HCT116 (cell line): ENCODE measurements at regions not wholly inside any gene's neighbourhood (a gene's known extent, or its start where the extent isn't known, plus 50 kb on each side); places are given as distances from the start of the nearest gene placed in this dataset.

Experiments
- ATAC-seq: fragments of 200-7000 bp; cut with Tn5 transposase; 2 replicates; pipeline ENCODE4 v1.9.1; 2020; ENCODE audit warnings: mild to moderate bottlenecking, moderate library complexity
- BruUV-seq: library from RNA; stranded (reverse); fragments of 400-500 nt; replicated peaks from 2 replicates; lab custom pipeline; 2021; lab: Mats Ljungman, UMichigan
- CTCF ChIA-PET: fragments of 300-600 bp; sonication (Branson Sonifier 250); formaldehyde crosslinking; loops from one replicate; lab custom pipeline; 2021; ENCODE audit warnings: antibody characterized with exemption; lab: Charles Lee
- POLR2A ChIA-PET: fragments of 300-600, 350-600 bp; sonication (Branson Sonifier 250); formaldehyde crosslinking; loops from one replicate; lab custom pipeline; 2021; ENCODE audit warnings: antibody characterized with exemption; lab: Charles Lee
- RAD21 ChIA-PET, 2 experiments: fragments of 300-600 bp; sonication (Branson Sonifier 250); formaldehyde crosslinking; loops; one replicate each; lab custom pipeline; 2023; ENCODE audit warnings: low total read pairs in 2 of 2; ENCODE audit not compliant: uncharacterized antibody in 2 of 2, unreplicated experiment in 2 of 2, low non-redundant PET in 1 of 2; lab: Charles Lee
- DNase-seq: peaks from one replicate; pipeline ENCODE4 v3.0.0-alpha.2; 2010; ENCODE audit warnings: low read depth, low spot score
- H2AFZ ChIP-seq: fragments of 200-600 bp; shearing (Covaris generic), sonication (generic); 2 replicates; pipeline ENCODE4 v1.6.1; 2017; ENCODE audit warnings: low read depth, mixed run types, mixed read lengths, antibody characterized with exemption, low read length; ENCODE audit not compliant: poor library complexity, severe bottlenecking
- H3K27ac ChIP-seq: 2 replicates; pipeline ENCODE4 v1.5.1; 2012; ENCODE audit warnings: low read depth, low read length
- H3K27me3 ChIP-seq: fragments of 200-600 bp; sonication (generic); 2 replicates; pipeline ENCODE4 v1.6.1; 2016; ENCODE audit warnings: mixed run types, low read length, mixed read lengths; ENCODE audit not compliant: insufficient read depth
- H3K36me3 ChIP-seq, 2 experiments: fragments of 200-500 bp in 1 of 2; fragments of 200-600 bp in 1 of 2; sonication (Bioruptor generic) in 1 of 2; sonication (generic) in 1 of 2; 2 replicates each; pipeline versions ENCODE4 v1.5.1 to v1.6.1; 2014 to 2016; ENCODE audit warnings: low read length in 2 of 2, inconsistent platforms in 1 of 2, mixed read lengths in 1 of 2, mixed run types in 1 of 2; ENCODE audit not compliant: insufficient read depth in 2 of 2, control insufficient read depth in 1 of 2
- H3K4me1 ChIP-seq, 2 experiments: fragments of 200-600 bp in 1 of 2; sonication (generic) in 1 of 2; 2 replicates each; pipeline versions ENCODE4 v1.5.1 to v1.6.1; 2012 to 2017; ENCODE audit warnings: low read length in 2 of 2, inconsistent platforms in 1 of 2, mild to moderate bottlenecking in 1 of 2, mixed read lengths in 1 of 2, mixed run types in 1 of 2, moderate library complexity in 1 of 2; ENCODE audit not compliant: insufficient read depth in 2 of 2, control insufficient read depth in 1 of 2
- H3K4me2 ChIP-seq: fragments of 200-600 bp; sonication (generic); 2 replicates; pipeline ENCODE4 v1.6.1; 2017; ENCODE audit warnings: mixed run types, low read length, mixed read lengths
- H3K4me3 ChIP-seq, 2 experiments: fragments of 200-600 bp in 1 of 2; sonication (generic) in 1 of 2; replicated peaks in 1 of 2; 2 replicates each; pipeline ENCODE4 v1.5.1; 2011 to 2016; ENCODE audit warnings: low read length in 2 of 2, control low read depth in 1 of 2, low read depth in 1 of 2, mild to moderate bottlenecking in 1 of 2, mixed read lengths in 1 of 2, mixed run types in 1 of 2
- H3K79me2 ChIP-seq: fragments of 200-600 bp; sonication (generic); 2 replicates; pipeline ENCODE4 v1.6.1; 2017; ENCODE audit warnings: mild to moderate bottlenecking, mixed run types, low read length, moderate library complexity, mixed read lengths; ENCODE audit not compliant: insufficient read depth
- H3K9ac ChIP-seq: fragments of 200-600 bp; sonication (generic); 2 replicates; pipeline ENCODE4 v1.6.1; 2016; ENCODE audit warnings: low read length, mixed read lengths
- H3K9me2 ChIP-seq: fragments of 200-600 bp; sonication (generic), shearing (Covaris generic); 2 replicates; pipeline ENCODE4 v1.6.1; 2017; ENCODE audit warnings: mixed run types, mild to moderate bottlenecking, moderate library complexity; ENCODE audit not compliant: insufficient read depth
- H3K9me3 ChIP-seq, 2 experiments: fragments of 200-500 bp in 1 of 2; fragments of 200-600 bp in 1 of 2; sonication (Bioruptor generic) in 1 of 2; sonication (generic) in 1 of 2; 2 replicates each; pipeline ENCODE4 v1.6.1; 2014 to 2017; ENCODE audit warnings: low read length in 2 of 2, mixed read lengths in 2 of 2, inconsistent platforms in 1 of 2, low read depth in 1 of 2, mild to moderate bottlenecking in 1 of 2, mixed run types in 1 of 2, moderate library complexity in 1 of 2; ENCODE audit not compliant: control insufficient read depth in 1 of 2, insufficient read depth in 1 of 2
- H4K20me1 ChIP-seq: fragments of 200-600 bp; sonication (generic), shearing (Covaris generic); 2 replicates; pipeline ENCODE4 v1.6.1; 2017; ENCODE audit warnings: mixed run types, mild to moderate bottlenecking, moderate library complexity; ENCODE audit not compliant: insufficient read depth
- CTCF ChIP-seq, 3 experiments: fragments of 200-600 bp in 1 of 3; sonication (generic) in 1 of 3; IDR thresholded peaks in 2 of 3; conservative IDR thresholded peaks in 1 of 3; 2 replicates each; pipeline ENCODE4 v1.5.1; 2012 to 2017; ENCODE audit warnings: low read depth in 2 of 3, low read length in 2 of 3, antibody characterized with exemption in 1 of 3, borderline replicate concordance in 1 of 3, control low read depth in 1 of 3, mild to moderate bottlenecking in 1 of 3, mixed read lengths in 1 of 3, mixed run types in 1 of 3, moderate library complexity in 1 of 3; ENCODE audit not compliant: insufficient read depth in 1 of 3
- EGR1 ChIP-seq: IDR thresholded peaks from 2 replicates; pipeline ENCODE4 v1.6.1; 2012; ENCODE audit warnings: low read depth
- MAX ChIP-seq: IDR thresholded peaks from 2 replicates; pipeline ENCODE4 v1.6.1; 2012
- POLR2A ChIP-seq: IDR thresholded peaks from 2 replicates; pipeline ENCODE4 v1.7.0; 2011; ENCODE audit warnings: borderline replicate concordance; ENCODE audit not compliant: insufficient read depth, insufficient read length; ENCODE audit errors: extremely low read depth
- SRF ChIP-seq: IDR thresholded peaks from 2 replicates; pipeline ENCODE4 v1.6.1; 2012; ENCODE audit warnings: low read depth
- YY1 ChIP-seq: IDR thresholded peaks from 2 replicates; pipeline ENCODE4 v1.6.1; 2011; ENCODE audit warnings: low read length, low read depth, moderate library complexity, mild to moderate bottlenecking; ENCODE audit not compliant: insufficient replicate concordance; ENCODE audit errors: extremely low read depth
- intact Hi-C: fragments of 100-400 bp; cut with micrococcal nuclease; formaldehyde crosslinking; loops from 2 replicates; pipeline ENCODE4 v1.10.0; 2022

GRCh38 chr12:130080205-130080604, 82.1 kb upstream of the FZD10 start:
- BruUV-seq = no TSS peak
- Histone ChIP-seq H3K4me1 (no peaks in the 10 kb centered on the region), H3K9me3 (no peaks in the 10 kb centered on the region; a peak in 2 of 4 replicates), H4K20me1 (no peaks in the 10 kb centered on the region), H3K79me2 (no peaks in the 10 kb centered on the region), H3K9me2 (no peaks in the 10 kb centered on the region), H3K27ac (no peak overlapping the region), H3K4me3 (no peak overlapping the region), H3K27me3 (no peaks in the 10 kb centered on the region), H3K36me3 (no peaks in the 10 kb centered on the region), H2AFZ (no peak overlapping the region), H3K4me2 (no peak overlapping the region), H3K9ac (no peak overlapping the region)
- ChIA-PET CTCF (no interaction called here), POLR2A (no interaction called here), RAD21 (no interaction called here)
- no peak for DNase-seq
- TF ChIP-seq SRF = no peak
- TF ChIP-seq EGR1 = no peak
- TF ChIP-seq MAX = no peak
- TF ChIP-seq YY1 = no peak
- no peak for TF ChIP-seq CTCF (IDR thresholded peaks at IDR 0.05 in 2 of 3, conservative IDR thresholded peaks at IDR 0.05 in 1 of 3; ENCODE audit: borderline replicate concordance in 1 of 3, insufficient read depth in 1 of 3, low read depth in 2 of 3, low read length in 2 of 3)
- ATAC-seq = no peak
- intact Hi-C loops = no loop called here

GRCh38 chr12:130081117-130081805, 81.0 kb upstream of the FZD10 start:
- Histone ChIP-seq H3K27me3 (no peaks in the 10 kb centered on the region), H3K79me2 (no peaks in the 10 kb centered on the region), H3K9me3 (no peaks in the 10 kb centered on the region; a peak in 2 of 4 replicates), H3K27ac (no peak overlapping the region), H3K4me1 (no peaks in the 10 kb centered on the region), H3K4me2 (no peak overlapping the region), H3K9me2 (no peaks in the 10 kb centered on the region), H3K9ac (no peak overlapping the region), H2AFZ (no peak overlapping the region), H3K4me3 (no peak overlapping the region), H4K20me1 (no peaks in the 10 kb centered on the region), H3K36me3 (no peaks in the 10 kb centered on the region)
- BruUV-seq = no TSS peak
- no peak for TF ChIP-seq POLR2A
- ChIA-PET RAD21 (no interaction called here), CTCF (no interaction called here), POLR2A (no interaction called here)
- DNase-seq (no peak), ATAC-seq (no peak)
- intact Hi-C loops = no loop called here
